ENCODE measurements at regions not wholly inside any gene's neighbourhood (a gene's known extent, or its start where the extent isn't known, plus 50 kb on each side); places are given as distances from the start of the nearest gene placed in this dataset.

DNA sequence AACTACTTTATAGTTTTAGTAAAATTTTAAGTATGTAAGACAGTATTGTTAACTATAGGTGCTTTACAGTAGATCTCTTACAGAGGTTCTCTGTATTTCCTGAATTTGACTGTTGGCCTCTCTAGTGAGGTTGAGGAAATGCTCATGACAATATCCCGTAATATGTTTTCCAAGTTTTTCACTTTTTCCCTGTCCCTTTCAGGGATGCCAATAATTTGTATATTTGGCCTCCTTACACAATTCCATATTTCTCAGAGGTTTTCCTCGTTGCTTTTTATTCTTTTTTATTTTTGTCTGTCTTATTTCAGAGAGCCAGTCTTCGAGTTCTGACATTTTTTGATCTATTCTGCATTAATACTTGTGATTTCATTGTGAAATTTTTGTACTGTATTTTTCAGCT lies 233.7 kb upstream of the PDE3A start:
- Histone ChIP-seq H3K4me3 (ENCODE audit: low read depth, low read length) (no peak overlapping the region), H3K36me3 (ENCODE audit: control insufficient read depth, insufficient read depth, low read length) (no peaks in the 10 kb centered on the region), H3K27me3 (ENCODE audit: control insufficient read depth, insufficient read depth, low read length) (no peaks in the 10 kb centered on the region)
- TF ChIP-seq, protein P1, sequence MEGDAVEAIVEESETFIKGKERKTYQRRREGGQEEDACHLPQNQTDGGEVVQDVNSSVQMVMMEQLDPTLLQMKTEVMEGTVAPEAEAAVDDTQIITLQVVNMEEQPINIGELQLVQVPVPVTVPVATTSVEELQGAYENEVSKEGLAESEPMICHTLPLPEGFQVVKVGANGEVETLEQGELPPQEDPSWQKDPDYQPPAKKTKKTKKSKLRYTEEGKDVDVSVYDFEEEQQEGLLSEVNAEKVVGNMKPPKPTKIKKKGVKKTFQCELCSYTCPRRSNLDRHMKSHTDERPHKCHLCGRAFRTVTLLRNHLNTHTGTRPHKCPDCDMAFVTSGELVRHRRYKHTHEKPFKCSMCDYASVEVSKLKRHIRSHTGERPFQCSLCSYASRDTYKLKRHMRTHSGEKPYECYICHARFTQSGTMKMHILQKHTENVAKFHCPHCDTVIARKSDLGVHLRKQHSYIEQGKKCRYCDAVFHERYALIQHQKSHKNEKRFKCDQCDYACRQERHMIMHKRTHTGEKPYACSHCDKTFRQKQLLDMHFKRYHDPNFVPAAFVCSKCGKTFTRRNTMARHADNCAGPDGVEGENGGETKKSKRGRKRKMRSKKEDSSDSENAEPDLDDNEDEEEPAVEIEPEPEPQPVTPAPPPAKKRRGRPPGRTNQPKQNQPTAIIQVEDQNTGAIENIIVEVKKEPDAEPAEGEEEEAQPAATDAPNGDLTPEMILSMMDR (IDR thresholded peaks at IDR 0.05; ENCODE audit: insufficient read depth, low read length, severe bottlenecking) = no peak
- FAIRE-seq (no peak), DNase-seq (ENCODE audit: low read depth) (no peak)

DNA sequence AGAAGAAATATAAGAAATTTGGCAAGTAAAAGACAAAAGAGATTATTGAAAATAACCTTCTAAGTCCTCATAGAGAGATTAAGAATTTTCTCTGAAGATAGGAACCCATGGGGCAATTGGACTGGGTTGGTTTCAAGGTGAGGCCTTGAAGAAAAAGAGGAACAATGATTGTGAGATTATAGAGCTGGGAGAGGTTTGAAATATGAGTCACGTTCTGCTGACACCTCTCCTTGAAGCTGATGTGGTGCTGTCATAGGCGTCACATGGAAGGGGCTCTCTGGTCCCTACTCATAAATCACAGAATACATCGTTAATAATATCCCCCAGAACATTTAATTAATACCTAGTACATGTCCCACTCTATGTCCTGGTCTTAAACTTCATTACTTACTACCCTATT lies 227.6 kb upstream of the PDE3A start:
- Histone ChIP-seq H3K27me3 (ENCODE audit: control insufficient read depth, insufficient read depth, low read length) (no peaks in the 10 kb centered on the region), H3K4me3 (ENCODE audit: low read depth, low read length) (no peak overlapping the region), H3K36me3 (ENCODE audit: control insufficient read depth, insufficient read depth, low read length) (no peaks in the 10 kb centered on the region)
- TF ChIP-seq, protein P1 (IDR thresholded peaks at IDR 0.05; ENCODE audit: insufficient read depth, low read length, severe bottlenecking) = no peak
- DNase-seq (ENCODE audit: low read depth) (no peak), FAIRE-seq (no peak)

DNA sequence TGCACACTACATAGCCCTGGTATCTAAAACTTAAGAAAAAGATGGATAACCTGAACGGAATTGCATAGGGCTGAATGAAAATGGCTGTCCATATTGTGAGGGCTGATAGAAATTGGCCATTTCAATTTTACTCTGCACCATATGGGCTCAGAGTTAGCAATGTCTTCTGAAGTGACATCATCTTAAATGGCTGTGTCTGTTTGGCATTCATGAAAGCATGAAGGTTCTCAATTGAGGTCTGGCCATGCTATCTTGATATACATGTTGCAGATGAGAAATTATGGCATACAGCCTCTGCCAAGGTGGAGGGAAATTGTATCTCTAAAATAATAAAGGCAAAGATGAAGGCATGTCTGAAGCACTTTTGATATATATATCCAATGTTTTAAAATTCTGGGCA lies 226.0 kb upstream of the PDE3A start:
- H3K27me3 ChIP-seq (ENCODE audit: control insufficient read depth, insufficient read depth, low read length) = no peaks in the 10 kb centered on the region
- FAIRE-seq (no peak), DNase-seq (ENCODE audit: low read depth) (no peak)
- no peaks in the 10 kb centered on the region for H3K36me3 ChIP-seq (ENCODE audit: control insufficient read depth, insufficient read depth, low read length)
- TF ChIP-seq, protein P1 (IDR thresholded peaks at IDR 0.05; ENCODE audit: insufficient read depth, low read length, severe bottlenecking) = no peak
- H3K4me3 ChIP-seq (ENCODE audit: low read depth, low read length) = no peak overlapping the region

DNA sequence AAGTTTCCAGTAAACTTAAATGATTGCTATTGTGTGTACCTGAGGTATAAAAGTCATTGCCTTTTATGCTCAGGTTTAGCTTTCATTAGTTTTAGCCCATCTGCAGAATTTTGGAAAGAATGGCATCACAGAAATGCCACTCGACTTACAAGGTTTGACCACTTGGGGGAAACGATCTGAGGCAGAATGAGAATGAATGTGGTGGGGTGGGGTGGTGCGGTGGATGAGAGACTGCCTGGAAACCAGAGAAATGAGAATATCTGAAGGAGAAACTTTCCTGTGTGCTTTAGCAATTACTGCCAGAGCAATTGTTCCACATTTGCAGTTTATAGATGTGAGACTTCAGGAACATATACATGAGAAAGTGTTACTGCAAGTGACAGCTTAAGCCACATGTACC lies 225.4 kb upstream of the PDE3A start:
- Histone ChIP-seq H3K27me3 (ENCODE audit: control insufficient read depth, insufficient read depth, low read length) (no peaks in the 10 kb centered on the region), H3K36me3 (ENCODE audit: control insufficient read depth, insufficient read depth, low read length) (no peaks in the 10 kb centered on the region), H3K4me3 (ENCODE audit: low read depth, low read length) (no peak overlapping the region)
- DNase-seq (ENCODE audit: low read depth) = no peak
- TF ChIP-seq, protein P1 (IDR thresholded peaks at IDR 0.05; ENCODE audit: insufficient read depth, low read length, severe bottlenecking) = no peak
- FAIRE-seq = no peak

DNA sequence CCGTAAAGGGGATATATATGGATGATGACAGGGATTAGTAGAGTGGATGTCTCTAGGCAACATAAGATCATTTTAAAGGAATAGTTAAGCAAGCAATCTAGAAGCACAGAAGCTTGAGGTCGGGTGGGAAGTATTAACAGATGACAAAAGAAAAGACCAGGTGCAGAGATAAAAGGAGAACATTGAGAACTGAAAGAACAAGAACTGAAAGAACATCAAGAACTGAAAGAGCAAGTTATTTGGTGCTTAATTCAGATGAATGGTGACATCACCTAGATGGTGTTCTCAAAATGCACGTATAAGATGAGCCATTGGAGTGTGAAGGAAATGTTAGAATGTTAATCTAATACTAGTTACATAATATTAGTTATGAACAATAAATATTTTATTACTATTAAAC lies 224.0 kb upstream of the PDE3A start:
- no peak for DNase-seq (ENCODE audit: low read depth)
- Histone ChIP-seq H3K4me3 (ENCODE audit: low read depth, low read length) (no peak overlapping the region), H3K36me3 (ENCODE audit: control insufficient read depth, insufficient read depth, low read length) (no peaks in the 10 kb centered on the region), H3K27me3 (ENCODE audit: control insufficient read depth, insufficient read depth, low read length) (no peaks in the 10 kb centered on the region)
- TF ChIP-seq, protein P1 (IDR thresholded peaks at IDR 0.05; ENCODE audit: insufficient read depth, low read length, severe bottlenecking) = no peak
- FAIRE-seq = no peak

DNA sequence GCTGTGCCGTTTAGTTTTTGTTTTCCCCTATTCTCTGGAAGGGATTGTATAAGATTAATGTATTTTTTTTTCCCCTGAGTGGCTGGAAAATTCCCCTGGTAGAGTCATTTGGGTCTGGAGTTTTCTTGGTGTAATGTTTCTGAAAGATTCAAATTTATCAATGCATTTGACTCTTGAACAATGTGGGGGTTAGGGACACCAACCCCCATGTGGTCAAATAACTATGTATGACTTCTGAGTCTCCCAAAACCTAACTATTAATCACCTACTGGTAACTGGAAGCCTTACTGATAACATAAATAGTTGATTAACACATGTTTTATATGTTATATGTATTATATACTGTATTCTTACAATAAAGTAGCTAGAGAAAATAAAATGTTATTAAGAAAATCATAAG lies 220.1 kb upstream of the PDE3A start:
- Histone ChIP-seq H3K27me3 (ENCODE audit: control insufficient read depth, insufficient read depth, low read length) (no peaks in the 10 kb centered on the region), H3K36me3 (ENCODE audit: control insufficient read depth, insufficient read depth, low read length) (no peaks in the 10 kb centered on the region), H3K4me3 (ENCODE audit: low read depth, low read length) (no peak overlapping the region)
- FAIRE-seq = no peak
- DNase-seq (ENCODE audit: low read depth) = no peak
- TF ChIP-seq, protein P1 (IDR thresholded peaks at IDR 0.05; ENCODE audit: insufficient read depth, low read length, severe bottlenecking) = no peak

Measured in bronchial epithelial cell (primary cell).